Cardiac fibroblast (primary cell): ENCODE measurements at regions not wholly inside any gene's neighbourhood (a gene's known extent, or its start where the extent isn't known, plus 50 kb on each side); places are given as distances from the start of the nearest gene placed in this dataset.
A peak's percentile ranks its signal among the peaks of the same experiment; 100 is the strongest.

Experiments
- DNase-seq, 2 donors: peaks; one replicate each; pipeline versions ENCODE4 v3.0.0 to v3.0.0-alpha.2; 2010; ENCODE audit warnings: low read depth in 2 of 2
- H3K4me3 ChIP-seq, 2 donors: replicated peaks in 1 of 2; 1 replicate in 1 of 2; 2 replicates in 1 of 2; pipeline ENCODE4 v1.5.1; 2011; ENCODE audit warnings: low read depth in 2 of 2, low read length in 2 of 2, mild to moderate bottlenecking in 2 of 2, moderate library complexity in 1 of 2
- CTCF ChIP-seq: IDR thresholded peaks from one replicate; pipeline ENCODE4 v1.5.1; 2011; ENCODE audit warnings: low read depth, mild to moderate bottlenecking, low read length, inconsistent platforms

DNA sequence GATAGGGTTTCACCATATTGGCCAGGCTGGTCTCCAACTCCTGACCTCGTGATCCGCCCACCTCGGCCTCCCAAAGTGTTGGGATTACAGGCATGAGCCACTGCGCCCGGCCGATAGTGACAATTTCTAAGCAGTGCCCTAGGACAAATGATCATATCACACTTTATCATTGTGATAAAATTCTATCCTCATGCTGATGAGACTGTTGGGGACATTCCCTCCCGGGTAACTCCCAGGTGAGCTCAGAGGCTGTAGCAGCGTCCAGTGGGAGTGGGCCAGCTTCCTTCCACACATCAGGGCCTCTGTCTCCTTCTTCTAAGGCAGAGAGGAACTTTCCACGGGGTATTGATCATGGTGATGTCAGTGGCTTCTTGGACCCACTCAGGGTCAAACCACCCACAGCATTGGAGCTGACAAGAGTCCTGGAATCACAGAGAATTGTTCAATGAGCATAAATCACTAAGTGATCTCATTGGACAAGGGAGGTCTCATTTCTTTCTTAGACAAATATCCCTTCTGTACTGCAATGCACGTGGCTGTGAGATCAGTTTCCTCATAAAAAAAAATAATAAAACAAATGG is 256.1 kb downstream of the KLF6 start:
- no peak overlapping the region for H3K4me3 ChIP-seq
- no peak for DNase-seq
- no peak for TF ChIP-seq CTCF

- no peak overlapping the region for H3K4me3 ChIP-seq
- DNase-seq, result peak; percentile 31 to 34
These were observed 256.7 kb downstream of the KLF6 start for GRCh38 chr10:3528271-3528670.

DNA sequence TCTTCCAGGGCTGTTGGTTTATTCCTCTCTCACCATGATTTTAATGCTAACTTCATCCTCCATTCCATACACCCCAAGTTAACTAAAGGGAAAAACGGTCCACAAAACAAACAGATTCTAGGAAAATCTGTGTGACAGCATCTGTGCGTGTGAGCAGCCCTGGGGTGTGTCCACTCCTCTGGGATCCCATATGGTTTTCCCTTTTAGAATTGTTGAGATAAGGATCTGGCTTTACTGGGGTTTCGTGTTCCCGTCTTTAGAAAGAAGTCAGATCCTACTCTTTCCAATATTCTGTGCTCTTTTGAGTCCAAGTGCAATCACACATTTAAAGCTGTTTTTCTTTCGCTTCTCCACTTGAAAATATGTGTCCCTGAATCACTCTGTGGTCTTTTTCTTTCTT is 257.1 kb downstream of the KLF6 start:
- DNase-seq, result peak in 1 of 2 donors; percentile 28
- no peak for TF ChIP-seq CTCF
- no peak overlapping the region for H3K4me3 ChIP-seq

More at GRCh38 chr10:3528271-3528670, 256.7 kb downstream of the KLF6 start:
- no peak for TF ChIP-seq CTCF

DNA sequence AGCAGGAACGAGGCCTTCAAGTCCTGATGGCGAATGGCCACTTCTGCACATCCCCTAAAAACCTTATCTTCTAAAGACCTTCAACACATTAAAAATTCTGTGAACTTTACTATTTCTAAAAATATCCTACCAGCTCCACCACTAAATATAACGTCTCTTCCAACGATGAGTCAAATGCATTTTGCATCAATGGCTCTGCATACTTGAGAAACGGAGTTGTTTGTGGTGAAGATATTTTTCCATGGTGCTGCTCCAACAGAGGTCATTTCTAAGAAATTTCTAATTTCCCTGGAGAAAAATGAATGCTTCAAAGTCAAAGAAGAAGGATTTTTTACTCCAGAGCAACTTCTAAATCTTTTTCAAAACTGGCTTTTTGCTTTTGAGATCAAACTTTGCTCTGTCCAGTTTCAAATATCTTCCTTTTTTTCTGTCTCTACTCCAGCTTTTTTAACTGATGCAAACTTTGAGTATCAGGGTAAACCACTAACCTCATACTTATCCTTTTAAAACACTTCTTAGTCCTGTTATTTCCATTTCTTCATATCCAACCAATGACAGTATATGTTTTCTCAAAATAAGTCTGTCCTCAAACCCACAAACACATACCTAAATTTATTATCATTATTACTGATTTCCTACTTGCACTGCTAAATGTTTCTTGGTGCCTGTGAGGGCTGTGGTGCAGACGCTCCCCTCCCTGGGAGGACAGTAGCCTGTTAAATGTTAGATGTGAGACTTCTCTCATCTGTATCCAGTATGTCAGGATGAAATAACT is 258.1 kb downstream of the KLF6 start:
- DNase-seq, result peak; percentile 90 to 92
- TF ChIP-seq CTCF, result no peak
- no peak overlapping the region for H3K4me3 ChIP-seq

DNA sequence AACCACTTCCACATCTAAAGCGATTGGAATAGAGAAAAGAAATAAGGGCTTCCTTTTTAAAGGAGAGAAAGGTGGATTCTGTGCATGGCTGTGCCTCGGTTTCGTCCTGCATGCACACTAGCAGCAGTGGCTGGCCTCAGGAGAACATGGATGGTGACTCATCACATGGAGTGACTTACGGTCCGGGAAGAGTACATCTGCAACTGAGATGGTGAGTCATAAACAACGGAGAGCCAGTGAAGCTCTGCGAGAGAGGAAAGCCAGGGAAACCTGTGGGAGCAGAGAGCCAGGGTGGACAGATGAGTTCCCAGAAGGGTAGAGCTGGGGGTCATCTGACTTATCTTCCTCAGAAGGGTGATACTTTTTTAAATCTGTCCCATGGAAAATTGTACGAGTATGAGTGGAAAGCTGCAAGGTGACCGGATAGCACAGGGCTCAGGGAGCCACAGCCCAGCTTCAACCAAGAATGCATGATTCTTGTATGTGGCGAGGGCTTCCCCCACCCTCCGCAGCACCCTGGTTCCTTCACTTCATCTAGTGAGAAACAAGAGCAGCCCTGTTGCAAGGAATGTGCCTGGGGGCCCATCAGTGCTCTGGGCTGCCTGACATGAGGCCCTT is 259.1 kb downstream of the KLF6 start:
- no peak for TF ChIP-seq CTCF
- H3K4me3 ChIP-seq, result no peak overlapping the region
- DNase-seq, result peak; percentile 95 to 98

DNA sequence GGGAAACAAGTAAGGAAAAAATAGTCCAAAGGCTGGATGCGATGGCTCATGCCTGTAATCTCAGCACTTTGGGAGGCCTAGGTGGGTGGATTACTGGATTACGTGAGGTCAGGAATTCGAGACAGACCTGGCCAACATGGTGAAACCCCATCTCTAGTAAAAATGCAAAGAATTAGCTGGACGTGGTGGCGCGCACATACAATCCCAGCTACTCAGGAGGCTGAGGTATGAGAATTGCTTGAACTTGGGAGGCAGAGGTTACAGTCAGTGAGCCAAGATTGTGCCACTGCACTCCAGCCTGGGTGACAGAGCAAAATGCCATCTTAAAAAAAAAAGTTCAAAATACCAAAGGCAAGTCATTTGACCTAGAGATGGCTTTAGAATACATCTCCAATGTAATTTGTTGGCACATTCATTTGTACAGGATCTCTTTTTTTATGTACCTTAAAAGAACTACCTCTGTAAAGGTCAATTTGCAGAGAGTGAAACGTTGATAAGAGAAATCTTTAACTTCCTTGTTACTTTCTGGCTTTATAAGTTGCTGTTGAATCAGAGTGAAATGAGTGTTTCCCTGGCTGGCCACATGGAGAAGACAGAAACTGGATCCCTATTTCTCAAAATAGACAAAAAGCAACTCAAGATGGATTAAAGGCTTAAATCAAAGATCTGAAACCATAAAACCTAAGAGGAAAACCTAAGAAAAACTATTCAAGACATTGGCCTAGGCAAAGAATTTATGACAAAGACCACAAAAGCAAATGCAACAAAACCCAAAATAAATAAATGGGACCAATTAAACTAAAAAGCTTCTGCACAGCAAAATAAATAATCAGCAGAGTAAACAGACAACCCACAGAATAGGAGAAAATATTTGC is 260.7 kb downstream of the KLF6 start:
- no peak for DNase-seq
- no peak overlapping the region for H3K4me3 ChIP-seq
- no peak for TF ChIP-seq CTCF
